K562 (cell line): ENCODE measurements at regions not wholly inside any gene's neighbourhood (a gene's known extent, or its start where the extent isn't known, plus 50 kb on each side); places are given as distances from the start of the nearest gene placed in this dataset.

Experiments
- CAMTA2 ChIP-seq: fragments of 250-450 bp; sonication (Bioruptor Pico); conservative IDR thresholded peaks from 2 replicates; pipeline ENCODE4 v1.5.1; 2022
- CREB1 ChIP-seq, 2 experiments: sonication (generic) in 1 of 2; formaldehyde crosslinking in 1 of 2; IDR thresholded peaks; 2 replicates each; pipeline versions ENCODE4 v1.6.1 to v1.8.0; 2012 to 2022; ENCODE audit warnings: inconsistent platforms in 1 of 2, mild to moderate bottlenecking in 1 of 2, missing genetic modification reagents in 1 of 2, moderate library complexity in 1 of 2
- EZH2 ChIP-seq: IDR thresholded peaks from 2 replicates; pipeline ENCODE4 v1.6.1; 2012; ENCODE audit warnings: low read depth, mild to moderate bottlenecking, inconsistent platforms, low read length, borderline replicate concordance
- HNRNPUL1 ChIP-seq: fragments of 200-400 bp; formaldehyde crosslinking; IDR thresholded peaks from 2 replicates; pipeline ENCODE4 v1.6.1; 2017; ENCODE audit warnings: low read length
- NFRKB ChIP-seq: fragments of 450-650 bp; IDR thresholded peaks from 2 replicates; pipeline ENCODE4 v1.6.1; 2016; ENCODE audit warnings: low read depth
- PTBP1 ChIP-seq: fragments of 200-400 bp; formaldehyde crosslinking; IDR thresholded peaks from 2 replicates; pipeline ENCODE4 v1.6.1; 2017; ENCODE audit warnings: low read depth, low read length
- RBM34 ChIP-seq: fragments of 200-400 bp; formaldehyde crosslinking; IDR thresholded peaks from 2 replicates; pipeline ENCODE4 v1.6.1; 2018; ENCODE audit warnings: low read length, borderline replicate concordance; ENCODE audit not compliant: insufficient read depth
- ZNF134 ChIP-seq: fragments of 250-450 bp; sonication (Bioruptor Pico); conservative IDR thresholded peaks from 2 replicates; pipeline ENCODE4 v1.4.0; 2020
- ZNF785 ChIP-seq: fragments of 250-450 bp; sonication (Bioruptor Pico); IDR thresholded peaks from 2 replicates; pipeline ENCODE4 v1.4.0; 2020; ENCODE audit warnings: mild to moderate bottlenecking
- TF ChIP-seq, protein P1 (sequence below): sonication (generic); formaldehyde crosslinking; IDR thresholded peaks from 2 replicates; pipeline ENCODE4 v1.8.1; 2023; ENCODE audit warnings: mild to moderate bottlenecking, missing genetic modification reagents
- TF ChIP-seq, protein P2 (sequence below): sonication (generic); formaldehyde crosslinking; IDR thresholded peaks from 2 replicates; pipeline ENCODE4 v1.8.1; 2023; ENCODE audit warnings: mild to moderate bottlenecking, missing genetic modification reagents
- TF ChIP-seq, protein P3 (sequence below), 3 experiments: IDR thresholded peaks in 2 of 3; conservative IDR thresholded peaks in 1 of 3; 2 replicates each; pipeline ENCODE4 v1.5.1; 2011 to 2012; ENCODE audit warnings: low read length in 3 of 3, mild to moderate bottlenecking in 3 of 3, control low read depth in 2 of 3, improper control_type of control experiment in 1 of 3, inconsistent platforms in 1 of 3, low read depth in 1 of 3, mixed read lengths in 1 of 3, moderate library complexity in 1 of 3; ENCODE audit not compliant: insufficient read depth in 2 of 3
- TF ChIP-seq, protein P4 (sequence below): fragments of 250-450 bp; sonication (Bioruptor Pico); IDR thresholded peaks from 2 replicates; pipeline ENCODE4 v1.5.0; 2021
- TF ChIP-seq, protein P5 (sequence below): sonication (generic); IDR thresholded peaks from 2 replicates; pipeline ENCODE4 v1.6.1; 2016

DNA sequence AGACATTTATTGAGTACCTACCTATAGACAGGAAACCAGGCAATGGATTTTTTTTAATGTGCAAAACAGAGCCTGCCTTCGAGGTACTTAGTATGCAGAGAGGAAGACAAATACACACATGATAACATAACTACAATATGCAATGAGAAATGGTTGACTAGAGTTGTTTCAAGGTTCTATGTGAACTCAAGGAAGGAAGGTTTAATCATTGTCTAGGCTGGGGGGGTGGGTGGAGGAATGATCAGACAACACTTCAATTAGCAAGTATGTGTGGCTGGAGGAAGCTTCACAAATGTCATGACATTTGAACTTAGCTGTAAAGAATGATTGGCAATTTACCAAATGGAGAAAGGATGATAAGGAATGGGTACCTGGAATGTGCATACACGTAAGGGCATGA is 985.3 kb downstream of the FLRT2 start:
- TF ChIP-seq, protein P1, sequence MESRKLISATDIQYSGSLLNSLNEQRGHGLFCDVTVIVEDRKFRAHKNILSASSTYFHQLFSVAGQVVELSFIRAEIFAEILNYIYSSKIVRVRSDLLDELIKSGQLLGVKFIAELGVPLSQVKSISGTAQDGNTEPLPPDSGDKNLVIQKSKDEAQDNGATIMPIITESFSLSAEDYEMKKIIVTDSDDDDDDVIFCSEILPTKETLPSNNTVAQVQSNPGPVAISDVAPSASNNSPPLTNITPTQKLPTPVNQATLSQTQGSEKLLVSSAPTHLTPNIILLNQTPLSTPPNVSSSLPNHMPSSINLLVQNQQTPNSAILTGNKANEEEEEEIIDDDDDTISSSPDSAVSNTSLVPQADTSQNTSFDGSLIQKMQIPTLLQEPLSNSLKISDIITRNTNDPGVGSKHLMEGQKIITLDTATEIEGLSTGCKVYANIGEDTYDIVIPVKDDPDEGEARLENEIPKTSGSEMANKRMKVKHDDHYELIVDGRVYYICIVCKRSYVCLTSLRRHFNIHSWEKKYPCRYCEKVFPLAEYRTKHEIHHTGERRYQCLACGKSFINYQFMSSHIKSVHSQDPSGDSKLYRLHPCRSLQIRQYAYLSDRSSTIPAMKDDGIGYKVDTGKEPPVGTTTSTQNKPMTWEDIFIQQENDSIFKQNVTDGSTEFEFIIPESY (CRISPR knock-in tag), result no peak
- TF ChIP-seq, protein P2, sequence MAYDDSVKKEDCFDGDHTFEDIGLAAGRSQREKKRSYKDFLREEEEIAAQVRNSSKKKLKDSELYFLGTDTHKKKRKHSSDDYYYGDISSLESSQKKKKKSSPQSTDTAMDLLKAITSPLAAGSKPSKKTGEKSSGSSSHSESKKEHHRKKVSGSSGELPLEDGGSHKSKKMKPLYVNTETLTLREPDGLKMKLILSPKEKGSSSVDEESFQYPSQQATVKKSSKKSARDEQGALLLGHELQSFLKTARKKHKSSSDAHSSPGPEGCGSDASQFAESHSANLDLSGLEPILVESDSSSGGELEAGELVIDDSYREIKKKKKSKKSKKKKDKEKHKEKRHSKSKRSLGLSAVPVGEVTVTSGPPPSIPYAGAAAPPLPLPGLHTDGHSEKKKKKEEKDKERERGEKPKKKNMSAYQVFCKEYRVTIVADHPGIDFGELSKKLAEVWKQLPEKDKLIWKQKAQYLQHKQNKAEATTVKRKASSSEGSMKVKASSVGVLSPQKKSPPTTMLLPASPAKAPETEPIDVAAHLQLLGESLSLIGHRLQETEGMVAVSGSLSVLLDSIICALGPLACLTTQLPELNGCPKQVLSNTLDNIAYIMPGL (CRISPR knock-in tag), result no peak
- TF ChIP-seq, protein P3, sequence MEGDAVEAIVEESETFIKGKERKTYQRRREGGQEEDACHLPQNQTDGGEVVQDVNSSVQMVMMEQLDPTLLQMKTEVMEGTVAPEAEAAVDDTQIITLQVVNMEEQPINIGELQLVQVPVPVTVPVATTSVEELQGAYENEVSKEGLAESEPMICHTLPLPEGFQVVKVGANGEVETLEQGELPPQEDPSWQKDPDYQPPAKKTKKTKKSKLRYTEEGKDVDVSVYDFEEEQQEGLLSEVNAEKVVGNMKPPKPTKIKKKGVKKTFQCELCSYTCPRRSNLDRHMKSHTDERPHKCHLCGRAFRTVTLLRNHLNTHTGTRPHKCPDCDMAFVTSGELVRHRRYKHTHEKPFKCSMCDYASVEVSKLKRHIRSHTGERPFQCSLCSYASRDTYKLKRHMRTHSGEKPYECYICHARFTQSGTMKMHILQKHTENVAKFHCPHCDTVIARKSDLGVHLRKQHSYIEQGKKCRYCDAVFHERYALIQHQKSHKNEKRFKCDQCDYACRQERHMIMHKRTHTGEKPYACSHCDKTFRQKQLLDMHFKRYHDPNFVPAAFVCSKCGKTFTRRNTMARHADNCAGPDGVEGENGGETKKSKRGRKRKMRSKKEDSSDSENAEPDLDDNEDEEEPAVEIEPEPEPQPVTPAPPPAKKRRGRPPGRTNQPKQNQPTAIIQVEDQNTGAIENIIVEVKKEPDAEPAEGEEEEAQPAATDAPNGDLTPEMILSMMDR (IDR thresholded peaks at IDR 0.05 in 2 of 3, conservative IDR thresholded peaks at IDR 0.05 in 1 of 3; ENCODE audit: insufficient read depth in 2 of 3, low read depth in 1 of 3, low read length in 3 of 3), result no peak
- TF ChIP-seq ZNF785 (CRISPR knock-in tag), result no peak
- TF ChIP-seq, protein P4, sequence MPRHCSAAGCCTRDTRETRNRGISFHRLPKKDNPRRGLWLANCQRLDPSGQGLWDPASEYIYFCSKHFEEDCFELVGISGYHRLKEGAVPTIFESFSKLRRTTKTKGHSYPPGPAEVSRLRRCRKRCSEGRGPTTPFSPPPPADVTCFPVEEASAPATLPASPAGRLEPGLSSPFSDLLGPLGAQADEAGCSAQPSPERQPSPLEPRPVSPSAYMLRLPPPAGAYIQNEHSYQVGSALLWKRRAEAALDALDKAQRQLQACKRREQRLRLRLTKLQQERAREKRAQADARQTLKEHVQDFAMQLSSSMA (CRISPR knock-in tag), result no peak
- no peak for TF ChIP-seq CREB1 (IDR thresholded peaks at IDR 0.05)
- TF ChIP-seq CREB1 (CRISPR knock-in tag; IDR thresholded peaks at IDR 0.05), result no peak
- TF ChIP-seq EZH2, result no peak
- no peak for TF ChIP-seq HNRNPUL1
- TF ChIP-seq ZNF134 (CRISPR knock-in tag), result no peak
- no peak for TF ChIP-seq NFRKB
- TF ChIP-seq CAMTA2, result no peak
- TF ChIP-seq, protein P5, sequence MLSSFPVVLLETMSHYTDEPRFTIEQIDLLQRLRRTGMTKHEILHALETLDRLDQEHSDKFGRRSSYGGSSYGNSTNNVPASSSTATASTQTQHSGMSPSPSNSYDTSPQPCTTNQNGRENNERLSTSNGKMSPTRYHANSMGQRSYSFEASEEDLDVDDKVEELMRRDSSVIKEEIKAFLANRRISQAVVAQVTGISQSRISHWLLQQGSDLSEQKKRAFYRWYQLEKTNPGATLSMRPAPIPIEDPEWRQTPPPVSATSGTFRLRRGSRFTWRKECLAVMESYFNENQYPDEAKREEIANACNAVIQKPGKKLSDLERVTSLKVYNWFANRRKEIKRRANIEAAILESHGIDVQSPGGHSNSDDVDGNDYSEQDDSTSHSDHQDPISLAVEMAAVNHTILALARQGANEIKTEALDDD, result no peak
- no peak for TF ChIP-seq PTBP1
- TF ChIP-seq RBM34, result no peak
